Amniotic stem cell (primary cell): ENCODE measurements at regions not wholly inside any gene's neighbourhood (a gene's known extent, or its start where the extent isn't known, plus 50 kb on each side); places are given as distances from the start of the nearest gene placed in this dataset.
"Not testable (repeated sequence)": the region's sequence is repeated elsewhere in the genome, so short reads cannot be mapped to it uniquely, and the experiment has no call there.

Source experiments
- DNase-seq: peaks from one replicate; lab custom pipeline; 2025; lab: John Stamatoyannopoulos, UW

- no peak for DNase-seq
These were observed 122.8 kb downstream of the ARL4C start for GRCh38 chr2:234374150-234374508.

- no peak for DNase-seq
These were observed 123.3 kb downstream of the ARL4C start for GRCh38 chr2:234373481-234374149.

GRCh38 chr2:234373060-234373459 is 123.8 kb downstream of the ARL4C start:
- no peak for DNase-seq

- no peak for DNase-seq
These were observed 124.4 kb downstream of the ARL4C start for GRCh38 chr2:234372506-234372905.

GRCh38 chr2:234368861-234369261 is 128.0 kb downstream of the ARL4C start:
- DNase-seq: no peak

GRCh38 chr2:234366891-234367290 is 130.0 kb downstream of the ARL4C start:
- no peak for DNase-seq

GRCh38 chr2:234364661-234365060 is 132.2 kb downstream of the ARL4C start:
- no peak for DNase-seq

GRCh38 chr2:234363647-234364294 is 133.1 kb downstream of the ARL4C start:
- DNase-seq: no peak

- no peak for DNase-seq
These were observed 133.8 kb downstream of the ARL4C start for GRCh38 chr2:234363011-234363487.

GRCh38 chr2:234360313-234360975 is 136.4 kb downstream of the ARL4C start:
- not testable (repeated sequence) for DNase-seq

GRCh38 chr2:234357666-234358065 is 139.2 kb downstream of the ARL4C start:
- no peak for DNase-seq

GRCh38 chr2:234355808-234356365 is 141.0 kb downstream of the ARL4C start:
- no peak for DNase-seq

GRCh38 chr2:234355021-234355720 is 141.7 kb downstream of the ARL4C start:
- DNase-seq: no peak

GRCh38 chr2:234352270-234352669 is 144.6 kb downstream of the ARL4C start:
- DNase-seq: no peak

- DNase-seq: not testable (repeated sequence)
These were observed 145.0 kb downstream of the ARL4C start for GRCh38 chr2:234351866-234352265.

- DNase-seq: no peak
These were observed 148.8 kb downstream of the ARL4C start for GRCh38 chr2:234348081-234348480.

GRCh38 chr2:234345921-234346320 is 151.0 kb downstream of the ARL4C start:
- DNase-seq: no peak

- no peak for DNase-seq
These were observed 152.9 kb downstream of the ARL4C start for GRCh38 chr2:234344012-234344411.

GRCh38 chr2:234343372-234343771 is 153.5 kb downstream of the ARL4C start:
- no peak for DNase-seq

GRCh38 chr2:234341306-234341985 is 155.4 kb downstream of the ARL4C start:
- no peak for DNase-seq

- no peak for DNase-seq
These were observed 157.4 kb downstream of the ARL4C start for GRCh38 chr2:234339501-234339900.

GRCh38 chr2:234339011-234339410 is 157.9 kb downstream of the ARL4C start:
- DNase-seq: no peak
